Nucleus accumbens (tissue), 56 donors: ENCODE measurements at regions not wholly inside any gene's neighbourhood (a gene's known extent, or its start where the extent isn't known, plus 50 kb on each side); places are given as distances from the start of the nearest gene placed in this dataset.
"Not testable (repeated sequence)": the region's sequence is repeated elsewhere in the genome, so short reads cannot be mapped to it uniquely, and the experiment has no call there.

Experiments
- DNase-seq, 56 donors: peaks; one replicate each; lab custom pipeline; 2025; lab: John Stamatoyannopoulos, UW

GRCh38 chr13:39803156-39803555, 147.7 kb downstream of the COG6 start:
- no peak for DNase-seq

GRCh38 chr13:39803851-39804250, 148.4 kb downstream of the COG6 start:
- DNase-seq, result no peak

GRCh38 chr13:39804332-39805210, 149.1 kb downstream of the COG6 start:
- no peak for DNase-seq

GRCh38 chr13:39809466-39809865, 154.0 kb downstream of the COG6 start:
- DNase-seq, result no peak

GRCh38 chr13:39810091-39810877, 154.8 kb downstream of the COG6 start:
- DNase-seq, result no peak

GRCh38 chr13:39811051-39811450, 155.6 kb downstream of the COG6 start:
- no peak for DNase-seq

GRCh38 chr13:39811696-39812095, 156.2 kb downstream of the COG6 start:
- no peak for DNase-seq

GRCh38 chr13:39815345-39816111, 160.1 kb downstream of the COG6 start:
- peak in 1 of 56 donors; percentile 3 for DNase-seq

GRCh38 chr13:39816936-39817335, 161.5 kb downstream of the COG6 start:
- no peak for DNase-seq

GRCh38 chr13:39818953-39819352, 163.5 kb downstream of the COG6 start:
- DNase-seq, result no peak

- DNase-seq, result no peak
Observed at GRCh38 chr13:39820606-39821005, 165.1 kb downstream of the COG6 start.

- no peak for DNase-seq
Observed at GRCh38 chr13:39821977-39822376, 166.5 kb downstream of the COG6 start.

- DNase-seq, result no peak
Observed at GRCh38 chr13:39822437-39822836, 167.0 kb downstream of the COG6 start.

GRCh38 chr13:39823063-39823713, 167.7 kb downstream of the COG6 start:
- no peak for DNase-seq

GRCh38 chr13:39825886-39826285, 170.4 kb downstream of the COG6 start:
- no peak for DNase-seq

- DNase-seq, result peak in 1 of 56 donors; percentile 7
Observed at GRCh38 chr13:39835253-39835652, 179.8 kb downstream of the COG6 start.

GRCh38 chr13:39836038-39836437, 180.6 kb downstream of the COG6 start:
- no peak for DNase-seq

- DNase-seq, result not testable (repeated sequence)
Observed at GRCh38 chr13:39837866-39838265, 182.4 kb downstream of the COG6 start.

- DNase-seq, result no peak
Observed at GRCh38 chr13:39840201-39840600, 184.7 kb downstream of the COG6 start.

GRCh38 chr13:39847336-39847735, 191.9 kb downstream of the COG6 start:
- no peak for DNase-seq
